PC-9 (cell line): ENCODE measurements at regions not wholly inside any gene's neighbourhood (a gene's known extent, or its start where the extent isn't known, plus 50 kb on each side); places are given as distances from the start of the nearest gene placed in this dataset.

ENCODE experiments used
- EZH2 ChIP-seq: fragments of 200-600 bp; sonication (generic); IDR thresholded peaks from 2 replicates; pipeline ENCODE4 v1.8.0; 2017; ENCODE audit warnings: antibody characterized with exemption, low read depth
- TF ChIP-seq, protein P1 (sequence below): fragments of 200-600 bp; sonication (generic); conservative IDR thresholded peaks from 2 replicates; pipeline ENCODE4 v1.6.1; 2017; ENCODE audit warnings: mixed run types, antibody characterized with exemption, mild to moderate bottlenecking, moderate library complexity

DNA sequence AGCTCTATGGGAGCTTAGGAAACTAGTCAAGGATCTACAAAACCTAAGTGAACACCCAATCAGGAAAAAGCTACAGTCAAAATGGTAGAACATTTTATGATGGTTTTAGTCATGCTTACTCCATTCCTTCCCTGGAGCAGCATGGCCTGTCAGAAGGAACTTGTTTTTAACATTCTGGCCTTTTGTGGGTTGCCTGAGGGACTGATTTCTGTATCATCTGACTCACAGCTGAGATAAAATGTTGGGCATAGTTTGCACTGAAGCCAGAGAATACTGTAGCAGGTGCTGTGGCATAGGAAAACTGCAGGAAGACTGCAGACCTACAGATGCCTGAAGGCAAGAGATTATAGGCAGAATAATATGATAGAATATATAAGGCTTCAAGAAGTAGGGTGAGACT, 719.6 kb upstream of the GRAMD2B start:
- TF ChIP-seq, protein P1, sequence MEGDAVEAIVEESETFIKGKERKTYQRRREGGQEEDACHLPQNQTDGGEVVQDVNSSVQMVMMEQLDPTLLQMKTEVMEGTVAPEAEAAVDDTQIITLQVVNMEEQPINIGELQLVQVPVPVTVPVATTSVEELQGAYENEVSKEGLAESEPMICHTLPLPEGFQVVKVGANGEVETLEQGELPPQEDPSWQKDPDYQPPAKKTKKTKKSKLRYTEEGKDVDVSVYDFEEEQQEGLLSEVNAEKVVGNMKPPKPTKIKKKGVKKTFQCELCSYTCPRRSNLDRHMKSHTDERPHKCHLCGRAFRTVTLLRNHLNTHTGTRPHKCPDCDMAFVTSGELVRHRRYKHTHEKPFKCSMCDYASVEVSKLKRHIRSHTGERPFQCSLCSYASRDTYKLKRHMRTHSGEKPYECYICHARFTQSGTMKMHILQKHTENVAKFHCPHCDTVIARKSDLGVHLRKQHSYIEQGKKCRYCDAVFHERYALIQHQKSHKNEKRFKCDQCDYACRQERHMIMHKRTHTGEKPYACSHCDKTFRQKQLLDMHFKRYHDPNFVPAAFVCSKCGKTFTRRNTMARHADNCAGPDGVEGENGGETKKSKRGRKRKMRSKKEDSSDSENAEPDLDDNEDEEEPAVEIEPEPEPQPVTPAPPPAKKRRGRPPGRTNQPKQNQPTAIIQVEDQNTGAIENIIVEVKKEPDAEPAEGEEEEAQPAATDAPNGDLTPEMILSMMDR = no peak
- TF ChIP-seq EZH2 = no peak
